ENCODE measurements at regions not wholly inside any gene's neighbourhood (a gene's known extent, or its start where the extent isn't known, plus 50 kb on each side); places are given as distances from the start of the nearest gene placed in this dataset.

- no peak for TF ChIP-seq CTCF (conservative IDR thresholded peaks at IDR 0.05 in 1 of 2, IDR thresholded peaks at IDR 0.05 in 1 of 2; ENCODE audit: low read depth in 1 of 2, low read length in 2 of 2)
- no peak for TF ChIP-seq EZH2 (IDR thresholded peaks at IDR 0.05; ENCODE audit: low read length, missing control alignments)
These were observed 92.4 kb downstream of the PHLDA1 start for GRCh38 chr12:75939016-75939642.
